Gastroesophageal sphincter (tissue), 3 donors: ENCODE measurements at regions not wholly inside any gene's neighbourhood (a gene's known extent, or its start where the extent isn't known, plus 50 kb on each side); places are given as distances from the start of the nearest gene placed in this dataset.

Source experiments
- CTCF ChIP-seq, 4 experiments: fragments of 200-600 bp in 2 of 4; fragments of 450-650 bp in 2 of 4; sonication (generic) in 1 of 4; IDR thresholded peaks; one replicate each; pipeline ENCODE4 v1.5.1; 2017 to 2019; ENCODE audit warnings: antibody characterized with exemption in 4 of 4, mild to moderate bottlenecking in 2 of 4, moderate library complexity in 2 of 4
- POLR2A ChIP-seq, 2 donors: fragments of 450-650 bp; IDR thresholded peaks; one replicate each; pipeline ENCODE4 v1.6.1; 2017; ENCODE audit warnings: antibody characterized with exemption in 2 of 2, mild to moderate bottlenecking in 2 of 2, moderate library complexity in 1 of 2
- POLR2AphosphoS5 ChIP-seq: sonication (generic); formaldehyde crosslinking; IDR thresholded peaks from one replicate; pipeline ENCODE4 v1.6.1; 2017; ENCODE audit warnings: antibody characterized with exemption

- TF ChIP-seq POLR2AphosphoS5 (no peak), CTCF (IDR thresholded peaks at IDR 0.05) (no peak), POLR2A (IDR thresholded peaks at IDR 0.05) (no peak)
Measured at GRCh38 chr12:70074510-70074909, 168.7 kb upstream of the CNOT2 start.
